Stimulated activated CD8-positive, alpha-beta memory T cell treated with anti-CD3 and anti-CD28 coated beads, Interleukin-2, amount 100 ng/mL, for 1 hour (primary cell): ENCODE measurements at regions not wholly inside any gene's neighbourhood (a gene's known extent, or its start where the extent isn't known, plus 50 kb on each side); places are given as distances from the start of the nearest gene placed in this dataset.
"Not testable (repeated sequence)": the region's sequence is repeated elsewhere in the genome, so short reads cannot be mapped to it uniquely, and the experiment has no call there.

Source experiments
- DNase-seq, 2 donors: peaks; one replicate each; pipeline ENCODE4 v3.0.0-alpha.2; 2020; ENCODE audit warnings: low read depth in 2 of 2

DNA sequence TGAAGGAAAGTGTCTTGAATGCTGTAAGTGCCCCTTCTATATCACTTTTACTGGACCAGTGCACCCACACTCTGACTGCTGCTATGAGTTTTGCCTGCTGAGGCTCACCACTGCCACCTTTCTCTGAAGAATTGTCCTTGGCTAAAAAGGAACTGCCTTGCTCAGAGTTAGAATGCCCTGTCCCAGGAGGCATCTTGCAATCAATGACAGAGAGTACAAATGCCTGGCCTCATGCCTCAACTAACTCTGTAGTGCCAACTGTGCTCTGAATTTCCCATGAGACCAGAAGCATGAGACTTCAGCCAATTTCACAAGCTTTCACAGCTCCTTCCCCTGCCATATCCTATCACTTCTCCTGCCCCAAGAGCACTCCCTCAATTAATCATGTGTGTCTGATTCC is 569.7 kb downstream of the ZNF608 start:
- no peak for DNase-seq

DNA sequence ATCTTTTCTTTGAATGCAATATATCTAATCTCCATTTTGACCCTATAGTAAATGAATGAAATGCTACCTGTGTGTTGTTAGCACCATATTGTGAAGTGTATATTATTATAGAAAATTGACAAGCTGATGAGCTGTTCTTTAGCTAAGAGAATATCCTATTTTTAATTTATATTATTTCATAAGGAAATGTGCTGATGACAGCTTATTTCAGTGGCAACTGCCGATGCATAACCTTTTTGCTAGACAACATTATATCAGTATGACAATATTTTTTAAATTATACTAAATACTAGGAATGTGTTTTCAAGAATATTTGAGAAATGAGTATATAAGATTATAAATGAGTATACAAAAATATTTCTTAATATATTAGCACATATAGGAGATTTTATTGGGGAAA is 573.1 kb downstream of the ZNF608 start:
- DNase-seq: no peak

DNA sequence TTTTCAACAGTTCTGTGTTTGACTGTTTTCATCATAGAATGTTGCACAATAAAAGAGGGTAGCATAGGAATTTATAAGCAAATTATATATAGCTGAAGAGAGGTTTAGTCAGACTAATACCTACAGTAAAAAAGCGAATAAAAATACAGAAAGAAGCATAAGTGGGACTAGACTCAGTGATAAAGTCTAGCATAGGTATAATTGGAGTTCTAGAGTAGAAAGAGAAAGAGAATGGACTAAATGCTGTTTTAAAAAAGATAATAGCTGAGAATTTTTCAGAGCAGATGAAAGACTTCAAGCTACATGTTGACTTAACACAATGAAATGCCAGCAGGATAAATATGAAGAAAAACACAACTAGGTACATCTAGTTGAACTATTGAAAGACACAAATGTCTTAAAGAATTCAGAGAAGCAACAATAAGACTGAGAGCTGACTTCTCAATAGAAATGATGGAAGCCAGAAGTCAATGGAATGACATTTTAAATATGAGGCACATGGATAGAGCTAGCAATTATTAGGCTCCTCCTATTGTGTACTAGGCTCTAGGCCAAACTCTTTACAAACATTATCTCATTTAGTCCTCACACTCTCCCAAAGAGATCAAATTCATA is 573.9 kb downstream of the ZNF608 start:
- DNase-seq: no peak

DNA sequence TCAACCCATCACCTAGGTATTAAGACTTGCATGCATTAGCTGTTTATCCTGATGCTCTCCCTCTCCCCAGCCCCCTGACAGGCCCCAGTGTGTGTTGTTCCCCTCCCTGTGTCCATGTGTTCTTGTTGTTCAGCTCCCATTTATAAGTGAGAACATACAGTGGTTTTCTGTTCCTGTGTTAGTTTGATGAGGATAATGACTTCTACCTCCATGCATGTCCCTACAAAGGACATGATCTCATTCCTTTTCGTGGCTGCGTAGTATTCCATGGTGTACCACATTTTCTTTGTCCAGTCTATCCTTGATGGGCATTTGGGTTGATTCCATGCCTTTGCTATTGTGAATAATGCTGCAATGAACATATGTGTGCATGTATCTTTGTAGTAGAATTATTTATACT is 578.3 kb downstream of the ZNF608 start:
- not testable (repeated sequence) for DNase-seq

DNA sequence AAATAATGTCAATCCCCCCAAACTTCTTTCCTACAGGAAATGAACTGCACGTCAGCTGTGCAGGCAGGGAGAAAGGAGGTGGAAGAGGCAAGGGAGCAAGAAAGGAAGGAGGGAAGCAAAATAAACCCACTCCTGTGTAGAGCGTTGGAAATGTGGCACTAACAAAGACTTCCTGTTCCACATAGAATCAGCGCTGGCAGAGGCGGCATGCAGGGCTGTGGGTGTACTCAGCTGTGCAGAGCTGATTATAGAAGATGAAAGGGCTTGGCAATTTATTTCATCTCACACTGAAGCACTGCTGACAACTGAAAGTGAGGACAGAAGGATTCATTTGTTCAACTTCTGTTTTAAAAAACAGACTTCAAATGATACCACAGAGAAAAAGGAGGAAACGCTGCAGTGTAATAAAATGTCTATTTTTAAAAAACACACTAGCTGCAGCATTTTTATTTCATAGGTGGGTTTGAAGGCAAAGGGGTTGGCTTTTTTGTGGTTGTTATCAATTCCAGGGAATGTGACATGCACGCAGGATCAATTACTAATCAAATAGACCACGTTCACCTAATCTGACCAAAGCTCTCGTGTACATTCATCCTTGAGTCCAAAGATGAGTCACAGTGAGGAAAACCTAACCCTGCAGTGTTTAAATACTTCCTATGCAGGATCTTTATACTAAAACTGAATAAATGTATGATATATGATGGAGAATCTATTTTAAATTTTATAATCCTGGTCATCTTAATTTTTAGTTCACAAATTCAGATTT is 583.5 kb downstream of the ZNF608 start:
- no peak for DNase-seq

DNA sequence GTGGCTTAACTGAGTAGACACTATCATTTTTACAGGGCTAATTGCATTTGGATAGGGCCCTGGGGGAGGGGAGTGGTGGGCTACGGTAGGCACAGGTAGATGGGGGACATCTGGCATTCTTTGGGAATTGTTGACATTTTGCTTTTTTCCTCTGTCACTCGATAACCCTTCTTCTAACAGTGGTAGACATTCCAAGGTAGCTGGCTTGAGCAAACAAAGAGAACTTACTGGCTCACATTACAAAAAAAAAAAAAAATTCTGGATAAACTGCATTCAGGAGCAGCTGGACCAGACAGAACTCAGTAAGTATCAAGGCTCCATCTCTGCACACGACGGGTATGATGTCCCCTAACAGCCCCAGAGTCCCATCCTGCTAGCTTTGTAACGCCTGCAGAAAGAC is 585.2 kb downstream of the ZNF608 start:
- no peak for DNase-seq

DNA sequence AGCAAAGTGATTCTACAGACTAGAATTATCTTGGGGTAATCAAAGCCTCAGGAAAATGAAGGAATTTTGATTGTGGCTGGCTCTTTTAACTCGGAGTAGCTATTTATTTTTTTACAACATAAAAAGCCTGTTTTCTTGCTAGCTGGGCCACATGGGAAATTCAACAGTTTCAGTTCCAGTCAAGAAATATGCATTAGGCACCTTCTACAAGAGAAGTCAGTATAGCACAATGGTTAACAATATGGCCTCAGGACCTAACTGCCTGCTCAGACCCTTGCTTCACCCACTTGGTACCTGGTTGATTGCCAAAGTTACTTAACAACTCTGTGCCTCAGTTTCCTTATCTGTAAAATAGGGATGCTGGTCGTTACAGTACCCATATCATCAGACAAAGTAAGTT is 586.2 kb downstream of the ZNF608 start:
- no peak for DNase-seq

DNA sequence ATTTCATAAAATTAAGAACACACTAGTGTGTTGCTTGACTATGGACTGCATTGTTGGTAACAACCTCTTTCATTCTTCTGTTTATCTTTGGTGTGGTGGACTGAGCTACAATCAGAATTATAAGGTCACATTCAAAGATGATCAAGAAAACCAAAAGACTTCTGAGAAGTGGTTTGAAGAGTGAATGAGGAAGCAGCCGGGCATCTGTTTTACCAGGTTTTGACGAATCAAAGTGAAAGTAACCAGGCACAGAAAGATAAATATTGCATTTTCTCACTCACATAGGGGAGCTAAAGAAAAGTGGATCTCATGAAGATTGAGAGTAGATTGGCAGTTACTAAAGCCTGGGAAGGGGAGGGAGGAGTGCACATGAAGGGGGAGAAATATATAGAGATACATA is 589.1 kb downstream of the ZNF608 start:
- no peak for DNase-seq

DNA sequence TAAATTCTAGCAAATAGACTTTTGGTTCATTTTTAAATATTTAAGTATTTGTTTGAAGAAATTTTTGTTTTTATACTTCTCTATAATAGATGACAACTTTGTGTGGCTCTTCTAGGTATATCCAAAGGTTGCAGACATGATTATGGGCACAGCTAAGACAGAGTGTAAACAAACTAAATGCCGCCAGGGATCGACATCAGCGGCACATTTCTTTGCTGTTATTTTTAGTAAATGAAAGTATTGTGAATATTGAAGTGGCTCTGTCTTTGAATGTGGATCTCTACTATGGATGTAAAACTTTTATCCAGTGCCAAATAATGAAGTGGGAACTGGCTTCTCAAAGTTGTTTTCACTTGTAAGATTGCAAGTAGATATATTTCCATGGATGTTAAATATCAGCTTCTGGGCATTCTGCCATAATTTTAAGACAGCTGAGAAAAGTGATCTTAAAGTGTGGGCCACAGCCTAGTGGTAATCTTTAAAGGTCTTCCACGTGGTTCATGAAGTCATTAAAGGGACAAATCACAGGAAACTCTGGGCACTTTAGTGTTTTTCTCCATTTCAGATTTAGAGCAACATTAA is 589.9 kb downstream of the ZNF608 start:
- DNase-seq: no peak

DNA sequence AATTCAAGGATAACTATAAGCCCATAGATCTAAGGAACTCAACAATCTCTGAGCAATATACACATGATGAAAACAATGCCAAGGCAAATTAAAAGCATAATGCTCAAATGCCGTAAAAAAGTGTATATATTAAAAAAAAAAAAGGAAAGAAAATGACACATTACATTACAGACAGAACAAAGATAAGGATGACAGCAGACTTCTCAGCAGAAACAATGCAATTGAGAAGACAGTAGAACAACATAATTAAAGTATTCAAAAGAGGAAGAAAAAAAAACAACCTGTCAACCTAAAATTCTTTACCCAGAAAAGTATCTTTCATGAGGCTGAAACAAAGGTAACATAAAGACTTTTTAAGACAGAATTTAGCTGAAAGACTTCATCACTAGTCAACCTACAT is 591.7 kb downstream of the ZNF608 start:
- DNase-seq: no peak

DNA sequence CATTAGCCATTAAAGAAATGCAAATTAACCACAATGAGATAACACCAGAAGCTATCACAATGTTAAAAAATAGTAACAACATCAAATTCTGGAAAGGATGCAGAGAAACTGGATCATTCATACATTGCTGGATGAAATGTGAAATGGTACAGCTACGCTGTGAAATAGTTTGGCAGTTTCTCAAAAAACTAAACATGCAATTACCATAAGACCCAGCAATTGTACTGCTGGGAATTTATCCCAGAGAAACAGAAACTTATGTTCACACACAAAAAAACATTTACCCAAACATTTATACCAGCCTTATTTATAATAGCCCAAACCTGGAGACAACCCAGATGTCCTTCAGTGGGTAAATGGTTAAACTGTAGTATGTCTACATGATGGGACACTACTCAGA is 592.9 kb downstream of the ZNF608 start:
- DNase-seq: no peak

DNA sequence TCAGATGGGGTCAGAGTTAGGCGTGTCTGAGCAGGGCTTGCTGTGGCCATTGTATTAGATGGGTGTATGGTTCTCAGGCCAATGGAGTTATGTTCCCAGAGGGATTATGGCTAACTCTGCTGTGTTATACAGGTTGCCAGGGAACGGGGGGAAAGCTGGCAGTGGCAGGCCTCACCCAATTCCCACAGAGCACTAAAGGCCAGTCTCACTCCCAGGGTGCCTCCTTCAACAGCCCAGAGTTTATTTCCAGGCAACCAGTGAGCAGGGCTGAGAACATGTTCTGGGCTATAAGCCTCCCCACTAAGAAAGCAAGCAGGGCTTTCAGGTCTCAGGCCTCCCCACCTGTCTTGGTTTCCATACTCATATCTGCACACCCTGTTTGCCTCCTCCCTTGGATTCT is 597.9 kb downstream of the ZNF608 start:
- no peak for DNase-seq

DNA sequence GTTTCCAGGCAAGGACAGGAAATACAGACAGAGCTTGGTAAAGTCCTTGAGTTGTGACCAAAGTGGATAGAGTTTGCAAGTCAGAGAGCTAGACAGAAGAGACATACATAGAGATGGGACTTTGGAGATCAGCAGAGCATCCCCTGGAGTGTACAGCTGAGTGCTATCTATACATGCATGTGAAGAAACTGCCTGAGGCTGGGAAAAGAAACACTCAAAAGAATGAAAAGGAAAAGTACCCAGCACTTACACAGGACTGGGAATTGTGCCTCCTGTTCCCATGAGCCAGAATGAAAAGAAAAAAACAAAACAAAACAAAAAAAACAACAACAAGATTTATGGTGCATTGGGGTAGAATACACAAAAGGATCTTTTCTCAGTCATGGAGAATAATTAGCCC is 606.4 kb downstream of the ZNF608 start:
- DNase-seq: no peak

DNA sequence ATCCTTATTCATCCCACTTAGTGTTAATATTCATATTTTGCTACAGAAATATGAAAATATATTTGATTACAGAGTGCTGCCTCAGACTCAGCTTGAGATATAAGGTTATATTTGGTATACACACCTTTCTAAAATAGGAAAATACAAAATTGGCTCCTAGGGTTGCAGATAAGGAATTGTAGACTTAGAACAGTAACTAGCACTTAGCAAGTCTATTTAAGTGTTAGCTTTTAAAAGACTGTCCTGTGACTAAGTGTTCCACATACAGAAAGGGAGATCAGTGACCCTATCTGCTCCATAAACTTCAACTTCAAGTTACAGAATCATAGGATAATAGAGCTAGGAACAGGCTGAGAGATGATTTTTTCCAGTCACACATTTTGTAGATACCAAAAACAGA is 607.0 kb downstream of the ZNF608 start:
- no peak for DNase-seq

DNA sequence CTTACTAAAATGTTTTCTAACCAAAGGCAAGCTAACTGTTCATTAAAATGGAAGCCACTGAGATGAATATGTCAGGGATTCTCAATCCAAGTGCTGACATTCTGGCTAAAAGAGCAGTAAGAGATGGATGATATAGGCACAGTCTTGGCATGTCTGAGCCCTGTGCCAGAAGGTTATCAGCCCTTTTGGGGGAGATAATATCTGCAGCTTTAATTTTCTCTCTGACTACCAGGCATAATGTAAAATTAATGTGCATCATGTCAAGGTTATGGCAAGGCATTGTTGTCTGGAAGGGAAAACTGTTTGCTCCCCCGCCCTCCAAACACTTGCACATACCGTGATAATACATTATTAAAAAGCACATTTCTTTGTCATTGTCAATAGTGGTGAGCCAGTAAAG is 609.8 kb downstream of the ZNF608 start:
- no peak for DNase-seq

DNA sequence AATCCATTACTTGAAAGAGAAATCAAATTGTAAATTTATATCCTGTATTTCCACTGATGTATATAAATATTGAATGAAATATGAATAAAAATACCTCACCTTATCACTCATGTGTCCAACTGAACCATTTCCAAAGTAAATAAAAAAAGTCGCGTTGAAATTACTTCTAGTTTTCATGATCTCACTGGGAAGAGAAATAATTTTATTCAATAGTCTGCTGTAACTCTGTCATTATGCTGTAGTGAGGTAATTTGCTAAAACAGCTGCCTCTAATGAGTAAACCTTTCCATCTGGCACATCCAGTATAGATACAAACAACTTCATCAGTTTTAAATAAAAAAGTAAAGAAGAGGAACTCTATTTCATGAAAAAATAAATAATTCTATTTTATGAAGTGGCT is 611.5 kb downstream of the ZNF608 start:
- DNase-seq: no peak

DNA sequence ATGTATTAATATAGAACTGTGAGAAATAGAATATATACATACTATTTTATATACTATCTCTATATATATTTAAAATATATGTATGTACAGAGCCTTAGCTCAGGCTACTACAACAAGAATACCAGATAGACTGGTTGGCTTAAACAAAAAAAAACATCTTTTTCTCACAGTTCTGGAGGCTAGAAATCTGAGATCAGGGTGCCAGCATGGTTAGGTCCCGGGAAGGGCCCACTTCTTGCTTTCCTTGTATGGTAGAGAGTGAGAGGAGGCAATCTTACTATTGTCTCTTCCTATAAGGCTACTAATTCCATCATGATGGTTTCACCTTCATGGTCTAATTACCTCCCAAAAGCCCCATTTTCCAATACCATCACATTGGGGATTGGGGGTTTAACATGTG is 613.0 kb downstream of the ZNF608 start:
- no peak for DNase-seq

DNA sequence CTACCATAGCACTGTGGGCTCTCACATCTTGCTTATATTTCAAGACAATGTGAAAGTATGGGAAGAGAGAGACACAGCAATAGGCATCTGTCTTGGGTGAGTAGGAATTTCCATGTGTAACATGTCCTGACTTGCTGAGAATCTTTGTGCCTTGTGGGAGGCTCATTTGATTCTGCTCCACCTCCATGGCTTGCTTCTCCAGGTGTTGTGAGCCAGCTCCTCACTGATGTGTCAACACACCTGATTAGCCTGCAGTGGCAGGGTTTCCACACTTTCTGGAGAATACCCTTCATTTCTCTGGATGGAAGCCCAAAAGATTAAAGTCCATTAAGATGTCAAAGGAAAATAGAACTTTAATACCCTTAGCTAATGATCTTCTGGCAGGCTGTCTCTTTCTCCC is 613.6 kb downstream of the ZNF608 start:
- no peak for DNase-seq

DNA sequence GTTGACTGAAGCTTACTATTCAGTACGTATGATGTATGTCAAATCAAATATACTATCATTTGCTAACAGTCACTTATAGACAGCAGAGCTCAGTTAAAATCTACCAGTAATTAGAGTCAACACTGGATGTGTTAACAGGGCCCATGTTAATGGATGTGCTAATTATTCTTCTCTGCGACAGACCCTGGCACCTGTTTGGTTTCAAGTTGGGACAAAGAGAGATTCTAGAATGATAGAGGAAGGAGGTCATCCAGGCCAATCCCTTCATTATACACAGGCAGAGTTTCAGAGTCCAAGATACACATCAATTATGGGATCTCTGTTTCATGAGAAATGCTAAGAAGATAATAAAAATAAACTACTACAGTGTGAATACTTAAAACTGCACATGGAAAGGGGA is 615.0 kb downstream of the ZNF608 start:
- no peak for DNase-seq

DNA sequence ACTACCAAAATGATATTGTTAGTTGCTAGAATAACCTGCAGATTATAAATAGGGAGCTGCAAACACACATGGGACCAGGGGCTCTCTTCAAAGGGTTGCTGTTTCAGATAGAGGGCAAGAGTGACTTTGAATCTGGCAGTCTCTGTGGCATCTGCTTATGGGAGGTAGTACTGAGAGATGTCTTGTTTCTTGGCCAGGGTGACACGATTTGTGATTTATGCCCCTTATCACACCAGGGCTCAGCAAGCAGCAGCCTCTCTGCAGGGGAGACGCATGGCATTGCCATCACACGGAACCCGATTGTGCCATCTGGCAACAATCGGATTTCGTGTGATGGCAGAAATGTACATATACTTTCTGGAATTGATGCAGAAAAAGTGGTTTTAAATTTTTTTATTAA is 615.6 kb downstream of the ZNF608 start:
- no peak for DNase-seq

DNA sequence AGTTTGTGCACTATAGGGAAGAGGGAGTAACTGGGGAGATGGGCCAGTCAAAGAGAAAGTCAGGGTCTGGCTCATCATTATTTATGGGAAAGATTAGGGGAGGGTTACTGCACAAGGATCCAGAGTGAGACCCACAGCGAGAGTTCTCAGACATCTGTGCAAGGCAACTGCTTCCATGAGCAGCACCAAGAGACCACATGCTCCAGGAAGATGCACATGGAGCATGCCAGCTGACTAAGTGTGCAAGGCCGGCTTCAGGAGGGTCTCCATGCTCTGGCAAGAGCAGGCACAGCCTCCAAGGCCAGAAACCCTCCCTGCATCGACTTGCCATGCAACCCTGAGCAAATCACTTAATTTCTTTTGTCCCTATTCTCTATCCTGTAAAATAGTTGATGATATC is 616.9 kb downstream of the CSNK1G3 start:
- DNase-seq: no peak

DNA sequence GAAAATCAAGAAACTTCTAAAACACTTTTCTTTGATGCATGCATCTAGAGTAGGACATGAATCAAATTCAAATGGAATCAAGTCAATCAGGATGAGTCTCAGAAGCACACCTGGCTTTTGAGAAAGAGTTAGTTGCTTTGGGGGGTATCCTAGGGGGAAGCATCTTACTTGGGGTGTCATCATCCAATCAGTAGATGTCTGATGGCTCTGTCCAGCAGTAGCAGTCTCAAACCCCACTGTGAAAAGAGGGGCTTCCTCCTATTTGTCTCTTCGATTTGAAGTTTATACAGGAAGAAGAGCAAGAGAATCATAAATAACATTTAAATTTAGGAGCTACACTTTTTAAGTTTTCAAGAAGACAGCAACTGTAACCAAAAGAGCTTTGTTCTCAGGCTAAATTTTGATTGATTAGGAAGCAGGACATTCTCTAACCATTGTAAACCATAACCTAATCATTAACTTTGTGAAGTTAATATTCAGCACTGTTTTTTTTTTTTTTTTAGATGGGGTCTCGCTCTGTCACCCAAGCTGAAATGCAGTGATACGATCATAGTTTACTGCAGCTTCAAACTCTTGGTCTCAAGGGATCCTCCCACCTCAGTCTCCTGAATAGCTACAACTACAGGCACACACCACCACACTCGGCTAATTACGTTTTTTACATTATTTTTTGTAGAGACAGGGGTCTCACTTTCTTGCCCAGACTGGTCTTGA is 614.7 kb downstream of the CSNK1G3 start:
- no peak for DNase-seq

DNA sequence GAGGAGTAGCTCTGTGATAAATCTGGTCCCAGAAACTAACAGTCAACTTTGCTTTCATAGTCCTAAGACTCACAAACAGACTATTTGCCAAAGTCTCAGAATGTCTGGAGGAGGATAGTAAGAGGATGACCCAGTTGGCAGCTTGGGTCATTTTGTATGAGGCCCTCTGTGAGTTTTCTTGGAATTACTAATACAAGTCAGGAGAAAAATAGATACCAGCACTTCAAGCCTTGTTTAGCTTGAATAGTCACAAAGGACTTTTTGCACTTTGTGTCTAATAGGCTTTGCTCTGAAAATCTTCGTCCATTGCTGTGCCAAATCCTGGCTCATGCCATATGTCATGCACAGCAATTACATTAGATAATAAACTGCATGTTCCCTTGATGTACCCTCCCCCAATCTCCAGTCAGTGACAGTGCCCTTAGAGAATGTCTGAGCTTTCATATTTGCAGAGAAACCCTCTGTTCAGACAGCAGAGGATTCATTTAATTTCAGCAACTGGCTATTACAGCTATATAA is 612.8 kb downstream of the CSNK1G3 start:
- DNase-seq: no peak
